ENCODE measurements at regions not wholly inside any gene's neighbourhood (a gene's known extent, or its start where the extent isn't known, plus 50 kb on each side); places are given as distances from the start of the nearest gene placed in this dataset.

- H3K27ac Mint-ChIP-seq: no peak overlapping the region
- WGBS (ENCODE audit: extremely low coverage, insufficient read length, low lambda C conversion rate): no CpG with 5 or more reads among the region's 1 CpG
Measured at GRCh38 chr14:40072175-40072574, 639.9 kb upstream of the FBXO33 start.

More at GRCh38 chr14:40072175-40072574, 639.9 kb upstream of the FBXO33 start:
- no peak overlapping the region for H2AFZ ChIP-seq (ENCODE audit: low read length)
- Mint-ChIP-seq H3K4me1 (peaks cover 0 to 3% of the 10 kb centered on the region in 2 experiments; a peak in 2 of 4 replicates), H3K27me3 (ENCODE audit: low read depth) (no peaks in the 10 kb centered on the region; the same call in 1 of the 2 replicates), H3K4me3 (no peak overlapping the region), H3K36me3 (ENCODE audit: insufficient read depth in 1 of 3, low read depth in 3 of 3) (no peaks in the 10 kb centered on the region), H3K9me3 (no peaks in the 10 kb centered on the region)
- no peaks in the 10 kb centered on the region for H3K9me3 ChIP-seq (ENCODE audit: control insufficient read depth, low read depth, low read length)
- no peaks in the 10 kb centered on the region for H3K4me1 ChIP-seq (ENCODE audit: insufficient read depth, low read length)
- H3K56ac ChIP-seq (ENCODE audit: insufficient read length, low read depth, low read length): no peak overlapping the region
- no peak overlapping the region for H2AK5ac ChIP-seq (ENCODE audit: insufficient read length, low read length)
- H4K91ac ChIP-seq (ENCODE audit: insufficient read length, low read depth, low read length): no peak overlapping the region
- H2BK15ac ChIP-seq (ENCODE audit: low read depth, low read length): no peak overlapping the region
- no peak overlapping the region for H3K14ac ChIP-seq (ENCODE audit: insufficient read depth, low read length)
- no peak overlapping the region for H2BK120ac ChIP-seq (ENCODE audit: low read depth, low read length, poor library complexity, severe bottlenecking)
- H3K27me3 ChIP-seq (ENCODE audit: insufficient read depth, low read length): no peaks in the 10 kb centered on the region
- no peak for DNase-seq
- no peak overlapping the region for H2BK5ac ChIP-seq (ENCODE audit: insufficient read length, low read length)
- H3K23ac ChIP-seq (ENCODE audit: insufficient read length, low read depth, low read length): no peak overlapping the region
- H3K9ac ChIP-seq (ENCODE audit: extremely low read depth, insufficient read length, low read length): no peak overlapping the region
- no peak overlapping the region for H4K5ac ChIP-seq (ENCODE audit: insufficient read length, low read depth, low read length)
- no peaks in the 10 kb centered on the region for H3K79me2 ChIP-seq (ENCODE audit: insufficient read depth, low read length)
- no peak overlapping the region for H3K18ac ChIP-seq (ENCODE audit: insufficient read length, low read depth, low read length)
- H2BK20ac ChIP-seq (ENCODE audit: low read depth, low read length, poor library complexity, severe bottlenecking): no peak overlapping the region
- no peak overlapping the region for H3K4me2 ChIP-seq (ENCODE audit: insufficient read depth, insufficient read length, low read length)
- no peaks in the 10 kb centered on the region for H4K20me1 ChIP-seq (ENCODE audit: control insufficient read depth, insufficient read depth, insufficient read length)
- TF ChIP-seq CTCF (conservative IDR thresholded peaks at IDR 0.05): no peak
- no peak overlapping the region for H3K27ac ChIP-seq (ENCODE audit: insufficient read length, low read depth, low read length)
- H3K79me1 ChIP-seq (ENCODE audit: insufficient read depth, low read depth, low read length, poor library complexity, severe bottlenecking): no peaks in the 10 kb centered on the region
- H3K4ac ChIP-seq (ENCODE audit: low read depth, low read length): no peak overlapping the region
- no peak overlapping the region for H3T11ph ChIP-seq (ENCODE audit: low read length)
- H2BK12ac ChIP-seq (ENCODE audit: insufficient read length, low read depth, low read length): no peak overlapping the region
- H3K23me2 ChIP-seq (ENCODE audit: insufficient read length, low read depth, low read length, poor library complexity, severe bottlenecking): no peaks in the 10 kb centered on the region
- no peak overlapping the region for H4K8ac ChIP-seq (replicated peaks; ENCODE audit: insufficient read length, low read depth, low read length)
